Upper lobe of right lung (tissue), 1 donor: ENCODE measurements at regions not wholly inside any gene's neighbourhood (a gene's known extent, or its start where the extent isn't known, plus 50 kb on each side); places are given as distances from the start of the nearest gene placed in this dataset.

Experiments used
- ATAC-seq: fragments of 200-7000 bp; cut with Tn5 transposase; one replicate; pipeline ENCODE4 v1.9.1; 2020; ENCODE audit warnings: mild to moderate bottlenecking, moderate library complexity
- DNase-seq: peaks from one replicate; pipeline ENCODE4 v3.0.0-alpha.2; 2020
- H3K27ac ChIP-seq: fragments of 200-600 bp; one replicate; pipeline ENCODE4 v1.8.0; 2022
- H3K27me3 ChIP-seq: fragments of 200-600 bp; one replicate; pipeline ENCODE4 v1.8.0; 2022; ENCODE audit warnings: mild to moderate bottlenecking
- H3K36me3 ChIP-seq: fragments of 200-600 bp; one replicate; pipeline ENCODE4 v1.8.0; 2022
- H3K4me1 ChIP-seq: fragments of 200-600 bp; one replicate; pipeline ENCODE4 v1.8.0; 2022
- H3K4me3 ChIP-seq: fragments of 200-600 bp; one replicate; pipeline ENCODE4 v1.8.0; 2022; ENCODE audit warnings: mild to moderate bottlenecking
- H3K9me3 ChIP-seq: fragments of 200-600 bp; one replicate; pipeline ENCODE4 v1.8.0; 2022
- intact Hi-C: fragments of 100-400 bp; cut with DNase I; formaldehyde crosslinking; loops from one replicate; pipeline ENCODE4 v1.11.0; 2022
- TF ChIP-seq, protein P1 (sequence below): fragments of 200-600 bp; IDR thresholded peaks from one replicate; pipeline ENCODE4 v1.8.0; 2022; ENCODE audit warnings: antibody characterized with exemption
- donor health status: DM: no; HTN: yes; CAD: no; lungs with severe emphysema.

DNA sequence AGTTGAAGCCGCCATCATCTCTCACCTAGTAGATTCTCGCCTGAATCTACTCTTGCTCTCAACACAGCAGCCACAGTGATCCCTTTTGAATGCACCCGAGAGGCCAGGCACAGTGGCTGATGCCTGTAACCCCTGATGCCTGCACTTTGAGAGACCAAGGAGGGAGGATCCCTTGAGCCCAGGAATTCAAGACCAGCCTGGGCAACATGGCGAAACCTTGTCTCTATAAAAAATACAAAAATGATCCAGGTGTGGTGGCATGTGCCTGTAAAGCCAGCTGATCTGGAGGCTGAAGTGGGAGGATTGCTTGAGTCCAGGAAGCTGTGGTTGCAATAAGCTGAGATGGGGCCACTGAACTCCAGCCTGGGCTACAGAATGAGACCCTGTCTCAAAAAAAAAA is 60.3 kb upstream of the EML4 start:
- no peak for ATAC-seq
- TF ChIP-seq, protein P1, sequence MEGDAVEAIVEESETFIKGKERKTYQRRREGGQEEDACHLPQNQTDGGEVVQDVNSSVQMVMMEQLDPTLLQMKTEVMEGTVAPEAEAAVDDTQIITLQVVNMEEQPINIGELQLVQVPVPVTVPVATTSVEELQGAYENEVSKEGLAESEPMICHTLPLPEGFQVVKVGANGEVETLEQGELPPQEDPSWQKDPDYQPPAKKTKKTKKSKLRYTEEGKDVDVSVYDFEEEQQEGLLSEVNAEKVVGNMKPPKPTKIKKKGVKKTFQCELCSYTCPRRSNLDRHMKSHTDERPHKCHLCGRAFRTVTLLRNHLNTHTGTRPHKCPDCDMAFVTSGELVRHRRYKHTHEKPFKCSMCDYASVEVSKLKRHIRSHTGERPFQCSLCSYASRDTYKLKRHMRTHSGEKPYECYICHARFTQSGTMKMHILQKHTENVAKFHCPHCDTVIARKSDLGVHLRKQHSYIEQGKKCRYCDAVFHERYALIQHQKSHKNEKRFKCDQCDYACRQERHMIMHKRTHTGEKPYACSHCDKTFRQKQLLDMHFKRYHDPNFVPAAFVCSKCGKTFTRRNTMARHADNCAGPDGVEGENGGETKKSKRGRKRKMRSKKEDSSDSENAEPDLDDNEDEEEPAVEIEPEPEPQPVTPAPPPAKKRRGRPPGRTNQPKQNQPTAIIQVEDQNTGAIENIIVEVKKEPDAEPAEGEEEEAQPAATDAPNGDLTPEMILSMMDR, result no peak
- Histone ChIP-seq H3K36me3 (no peaks in the 10 kb centered on the region), H3K9me3 (no peaks in the 10 kb centered on the region), H3K27ac (no peak overlapping the region), H3K27me3 (no peaks in the 10 kb centered on the region), H3K4me1 (peaks cover 40% of the 10 kb centered on the region), H3K4me3 (no peak overlapping the region)
- intact Hi-C loops, result no loop called here
- DNase-seq, result no peak

DNA sequence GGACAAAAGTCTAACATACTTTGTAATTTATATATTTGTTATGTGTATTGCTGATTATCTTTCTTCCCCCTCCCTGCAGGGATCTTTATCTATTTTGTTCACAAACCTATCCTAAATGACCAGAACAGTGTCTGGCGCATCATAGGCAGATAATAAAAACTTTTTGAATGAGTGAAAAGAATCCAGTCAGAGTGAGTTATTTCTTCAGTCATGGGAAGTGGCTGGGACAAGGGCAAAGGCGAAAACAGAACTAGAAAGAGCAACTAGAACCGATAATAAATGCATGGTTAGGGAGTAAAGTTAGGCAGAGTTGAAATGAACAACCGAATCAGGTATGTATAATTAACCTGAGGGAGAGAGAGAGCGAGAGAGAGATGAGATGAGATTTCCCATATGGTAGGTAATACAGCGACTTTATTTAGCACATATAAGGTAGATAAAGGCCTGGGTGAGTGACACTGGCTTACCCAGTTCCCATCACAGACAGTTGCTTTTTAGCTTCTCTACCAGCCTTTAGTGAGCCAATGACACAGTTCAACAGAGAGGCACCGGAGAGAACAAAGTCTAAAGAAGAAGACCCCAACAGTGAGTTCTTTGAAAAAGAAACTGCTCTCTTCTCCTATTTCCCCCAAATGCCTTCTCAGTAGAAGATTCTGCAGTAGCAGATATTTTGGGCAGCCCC is 59.1 kb upstream of the EML4 start:
- DNase-seq, result no peak
- no peak overlapping the region for H3K27ac ChIP-seq
- no peaks in the 10 kb centered on the region for H3K36me3 ChIP-seq
- H3K4me1 ChIP-seq, result peaks cover 40% of the 10 kb centered on the region
- ATAC-seq, result no peak
- no peaks in the 10 kb centered on the region for H3K27me3 ChIP-seq
- H3K4me3 ChIP-seq, result no peak overlapping the region
- TF ChIP-seq, protein P1, result no peak
- intact Hi-C loops, result no loop called here
- H3K9me3 ChIP-seq, result no peaks in the 10 kb centered on the region

DNA sequence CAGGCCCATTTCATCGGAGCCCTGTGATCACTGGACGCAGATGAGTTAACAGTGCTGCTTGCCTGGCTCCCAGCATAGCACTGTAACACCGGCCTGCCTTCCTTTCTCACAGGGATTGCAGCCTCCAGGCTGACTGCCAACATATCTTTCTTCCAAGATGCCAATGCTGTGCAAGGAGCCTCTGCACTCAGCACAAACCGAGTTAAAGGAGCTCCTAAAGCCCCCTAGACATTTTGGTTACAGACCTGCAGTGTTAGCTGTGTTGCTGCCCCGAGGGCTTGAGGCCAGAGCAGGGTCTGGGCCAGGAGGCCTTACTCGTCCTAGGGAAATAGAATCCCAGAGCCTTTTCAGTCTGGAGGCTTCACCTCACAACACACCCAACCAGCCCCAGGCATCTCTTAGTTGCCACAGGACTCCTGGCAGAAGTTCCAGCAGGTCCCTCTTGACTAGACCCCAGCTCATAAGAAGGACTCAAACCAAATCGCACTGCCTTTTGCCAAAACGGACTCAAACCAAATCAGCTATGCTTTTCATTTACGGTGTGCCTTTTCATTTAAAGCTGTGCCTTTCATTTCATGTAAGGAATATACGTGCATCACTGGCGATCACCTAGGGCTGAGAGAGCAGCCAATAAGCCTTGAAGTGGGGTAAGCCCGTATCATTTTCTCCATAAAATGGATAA is 58.4 kb upstream of the EML4 start:
- TF ChIP-seq, protein P1, result no peak
- Histone ChIP-seq H3K36me3 (no peaks in the 10 kb centered on the region), H3K27me3 (no peaks in the 10 kb centered on the region), H3K4me1 (peaks cover 33% of the 10 kb centered on the region), H3K27ac (no peak overlapping the region), H3K4me3 (no peak overlapping the region), H3K9me3 (no peaks in the 10 kb centered on the region)
- intact Hi-C loops, result no loop called here
- ATAC-seq, result peak; percentile 14
- no peak for DNase-seq

DNA sequence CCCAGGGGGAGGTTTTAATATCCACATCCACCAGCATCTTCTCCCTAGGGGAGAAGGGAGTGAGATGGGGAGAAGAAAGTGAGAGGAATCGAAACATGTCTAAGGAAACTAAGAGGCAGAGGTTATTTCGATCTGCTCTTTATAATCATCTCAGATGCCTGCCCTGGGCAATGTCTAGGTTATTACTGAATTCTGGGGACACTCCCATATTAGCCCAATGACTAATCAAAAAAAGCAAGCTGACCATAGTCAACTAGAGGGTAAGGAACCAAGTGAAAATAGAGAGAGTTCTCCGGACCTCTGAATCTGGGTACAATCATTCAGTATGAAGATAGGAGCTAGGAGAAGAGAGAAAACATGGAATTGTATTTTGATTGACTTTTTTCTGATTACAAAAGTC is 56.7 kb upstream of the EML4 start:
- H3K4me1 ChIP-seq, result peaks cover 33% of the 10 kb centered on the region
- H3K27me3 ChIP-seq, result no peaks in the 10 kb centered on the region
- no peaks in the 10 kb centered on the region for H3K9me3 ChIP-seq
- no peak overlapping the region for H3K27ac ChIP-seq
- TF ChIP-seq, protein P1, result no peak
- intact Hi-C loops, result no loop called here
- no peak overlapping the region for H3K4me3 ChIP-seq
- DNase-seq (no peak), ATAC-seq (peak; percentile 32)
- no peaks in the 10 kb centered on the region for H3K36me3 ChIP-seq

DNA sequence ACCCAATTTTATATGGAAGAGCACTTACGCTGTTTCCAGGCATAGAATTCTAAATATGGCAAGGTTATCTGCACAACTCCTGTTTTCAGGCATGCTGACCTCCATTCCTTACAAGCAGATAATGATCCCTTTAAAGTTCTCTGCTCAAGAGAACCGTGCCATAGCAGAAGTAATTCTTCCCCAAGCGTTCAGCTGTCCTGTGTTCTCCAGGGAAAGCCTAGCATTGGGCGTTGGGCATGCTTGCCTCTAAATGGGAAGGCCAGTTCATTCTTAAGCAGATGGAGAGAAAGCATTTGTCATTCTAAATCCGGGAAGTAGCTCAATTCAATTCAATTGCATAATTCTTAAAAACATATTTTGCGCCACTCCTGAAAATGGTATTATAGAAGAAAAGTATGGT is 55.7 kb upstream of the EML4 start:
- Histone ChIP-seq H3K4me3 (no peak overlapping the region), H3K36me3 (no peaks in the 10 kb centered on the region), H3K27ac (no peak overlapping the region), H3K4me1 (peaks cover 40% of the 10 kb centered on the region), H3K27me3 (no peaks in the 10 kb centered on the region), H3K9me3 (no peaks in the 10 kb centered on the region)
- TF ChIP-seq, protein P1, result no peak
- DNase-seq (no peak), ATAC-seq (no peak)
- intact Hi-C loops, result no loop called here
